NCI-H446 treated with DMSO at 0.1 percent for 48 hours (cell line): ENCODE measurements at regions not wholly inside any gene's neighbourhood (a gene's known extent, or its start where the extent isn't known, plus 50 kb on each side); places are given as distances from the start of the nearest gene placed in this dataset.

Source experiments
- DNase-seq: peaks from one replicate; lab custom pipeline; 2025; lab: John Stamatoyannopoulos, UW

DNA sequence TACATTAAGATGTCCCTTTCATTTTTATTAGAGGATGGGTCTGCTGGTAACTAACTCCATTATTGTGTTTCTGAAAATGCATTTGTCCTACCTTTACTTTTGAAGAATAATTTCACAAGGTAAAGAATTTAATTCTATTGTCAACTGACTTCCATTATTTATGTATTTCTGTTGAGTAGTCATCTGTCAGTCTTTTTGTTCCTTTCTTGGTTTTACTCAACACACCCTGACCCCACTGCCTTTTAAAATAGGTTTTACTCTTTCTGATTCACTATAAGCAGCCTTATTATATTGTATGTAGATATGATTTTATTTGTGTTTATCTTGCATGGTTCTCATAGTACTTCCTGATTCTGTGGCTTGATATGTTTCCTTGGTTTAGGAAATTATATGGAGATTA is 237.5 kb downstream of the TGFB2 start:
- no peak for DNase-seq

DNA sequence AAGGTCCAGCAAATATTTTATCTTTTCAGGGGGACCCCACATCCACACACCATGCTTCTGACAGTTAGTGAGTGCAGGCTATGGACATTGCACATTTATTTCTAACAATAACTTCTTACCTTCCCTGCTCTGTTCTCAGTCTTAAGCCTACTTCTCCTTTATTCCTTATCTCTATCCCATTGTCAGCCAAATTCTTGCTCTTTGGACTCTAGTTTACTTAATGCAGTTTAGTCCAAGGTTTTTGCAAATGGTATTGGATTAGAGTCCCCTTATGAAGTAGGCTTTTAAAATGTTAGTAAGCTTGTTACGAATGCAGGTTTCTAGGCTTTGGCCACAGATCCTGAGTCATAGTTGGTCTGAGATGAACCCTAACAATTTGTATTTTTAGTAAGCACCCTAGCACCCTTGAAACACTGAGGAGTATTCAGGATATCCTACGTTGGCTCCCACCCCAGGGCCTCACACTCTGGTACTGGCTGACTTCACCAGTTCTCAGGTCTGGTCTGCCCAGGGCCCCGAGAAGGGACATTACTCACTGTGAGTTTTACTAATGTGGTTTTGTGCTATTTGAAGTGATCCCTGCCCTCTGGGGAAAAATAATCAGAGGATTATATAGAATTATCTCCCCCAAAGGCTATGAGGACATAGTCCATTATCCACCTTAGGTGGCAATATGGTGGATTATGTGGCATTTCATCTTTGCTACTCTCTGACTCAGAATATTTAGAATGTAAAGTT is 239.5 kb downstream of the TGFB2 start:
- DNase-seq = no peak

DNA sequence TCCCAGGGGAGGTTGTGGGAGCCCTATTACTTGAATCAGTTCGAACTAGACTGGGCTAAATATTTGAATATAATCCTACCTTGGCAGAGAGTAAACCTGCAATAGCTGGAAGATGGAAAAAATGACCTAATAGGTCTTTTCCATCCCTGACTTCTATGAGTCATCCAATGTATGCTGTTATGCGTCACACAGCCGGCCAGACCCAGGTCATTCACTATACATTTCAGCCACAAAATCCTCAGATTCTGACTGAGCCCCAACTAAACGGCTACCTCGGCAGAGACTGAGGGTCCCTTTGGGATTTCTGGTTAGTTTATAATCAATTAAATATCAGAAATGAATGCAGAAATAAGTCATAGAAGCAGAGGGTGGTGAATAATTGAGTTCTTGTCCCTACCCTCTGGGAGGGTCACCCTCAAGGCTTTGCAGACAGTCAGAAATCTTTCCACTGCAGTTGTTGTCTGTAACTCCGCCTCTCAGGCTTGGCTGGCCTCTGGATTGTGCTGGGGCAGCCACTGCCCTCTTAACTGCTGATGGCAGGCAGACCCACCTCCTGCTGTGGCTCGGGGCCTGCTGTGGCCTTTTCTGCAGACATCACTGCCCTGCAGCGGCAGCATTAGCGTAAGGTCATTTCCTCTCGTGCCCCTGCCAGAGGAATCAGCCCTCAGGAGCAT is 240.5 kb downstream of the TGFB2 start:
- DNase-seq = no peak

DNA sequence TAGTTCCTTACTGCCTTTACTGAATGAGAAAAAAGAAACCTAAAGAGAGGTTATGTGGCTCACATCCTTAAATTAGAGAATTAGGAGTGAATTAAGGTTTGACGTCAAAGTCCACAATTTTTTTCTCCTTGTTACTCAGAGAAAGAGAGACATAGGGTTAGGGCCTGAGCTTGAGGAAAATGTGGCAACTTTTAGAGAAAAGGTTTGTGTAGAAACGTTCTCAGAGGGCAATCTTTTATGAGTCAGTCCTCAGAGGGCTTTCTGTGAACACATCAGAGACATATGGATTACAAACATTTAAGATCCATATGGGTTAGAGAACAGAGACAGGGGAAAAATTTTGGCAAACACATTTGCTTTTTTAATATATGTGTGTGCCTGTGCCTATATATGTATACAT is 242.8 kb downstream of the TGFB2 start:
- DNase-seq = no peak

DNA sequence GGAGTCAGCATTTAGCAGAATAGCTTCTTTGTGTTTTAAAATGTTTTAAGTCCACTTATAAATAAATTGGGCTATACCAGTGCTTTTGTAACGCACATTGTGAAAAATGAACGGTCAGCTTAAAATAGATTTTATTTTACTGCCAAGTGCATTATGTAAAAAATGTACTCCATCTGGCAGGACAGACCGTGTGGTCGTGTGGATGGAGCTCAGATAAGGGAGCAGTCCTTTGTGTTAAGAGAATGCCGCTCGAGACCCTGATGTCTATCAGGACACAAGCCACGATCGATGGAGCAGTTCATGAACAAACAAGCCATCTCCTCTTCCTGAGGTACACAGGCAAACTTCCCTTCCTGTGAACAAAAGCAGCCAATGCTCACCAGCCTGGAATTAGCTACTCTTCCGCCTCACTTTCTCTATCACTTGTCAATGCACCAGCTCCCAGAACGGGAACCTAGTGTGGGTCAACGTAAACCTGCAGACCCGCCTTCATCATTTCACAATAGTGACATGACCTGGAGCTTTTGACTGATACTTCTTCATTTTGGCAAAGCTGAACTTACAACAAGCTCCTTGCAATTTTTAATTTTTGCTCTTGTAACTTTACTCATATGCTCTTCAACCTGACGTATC is 243.5 kb downstream of the TGFB2 start:
- no peak for DNase-seq

DNA sequence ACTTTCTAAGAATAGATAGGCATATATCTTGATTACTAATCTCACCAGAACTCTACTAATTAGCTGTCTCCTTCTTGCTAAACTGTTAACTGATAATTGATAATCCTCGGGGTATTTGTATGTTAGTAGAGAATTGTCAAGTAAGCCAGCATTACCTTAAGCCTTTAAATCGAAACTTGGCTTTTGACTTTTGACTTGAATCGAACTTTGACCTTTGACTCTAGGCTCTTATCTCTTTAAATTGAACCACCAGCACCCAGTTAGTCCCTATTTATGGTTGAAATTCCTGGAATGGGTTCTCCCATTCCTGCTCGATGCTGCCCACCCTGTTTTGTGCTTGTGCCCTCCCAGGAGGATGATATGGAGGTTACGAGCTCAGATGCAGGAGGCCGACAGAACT is 244.4 kb downstream of the TGFB2 start:
- DNase-seq = no peak

DNA sequence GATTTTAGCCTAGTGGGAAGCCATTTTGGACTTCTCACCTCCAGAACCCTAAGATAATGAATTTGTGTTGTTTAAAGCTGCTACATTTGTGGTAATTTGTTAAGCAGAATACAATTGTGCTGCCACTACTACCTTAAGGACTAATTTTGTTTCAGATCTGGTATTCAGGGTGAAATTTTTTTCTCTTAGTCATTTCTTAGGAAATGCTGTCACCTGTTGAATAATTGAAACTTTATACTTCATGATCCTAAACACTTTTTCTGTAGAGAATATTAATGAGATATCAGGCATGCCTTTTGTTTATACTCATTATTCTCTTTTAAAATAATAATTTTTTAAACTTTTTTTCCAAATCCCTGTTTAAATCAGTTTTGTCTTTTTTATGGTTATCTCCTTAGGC is 246.8 kb downstream of the TGFB2 start:
- DNase-seq = no peak

DNA sequence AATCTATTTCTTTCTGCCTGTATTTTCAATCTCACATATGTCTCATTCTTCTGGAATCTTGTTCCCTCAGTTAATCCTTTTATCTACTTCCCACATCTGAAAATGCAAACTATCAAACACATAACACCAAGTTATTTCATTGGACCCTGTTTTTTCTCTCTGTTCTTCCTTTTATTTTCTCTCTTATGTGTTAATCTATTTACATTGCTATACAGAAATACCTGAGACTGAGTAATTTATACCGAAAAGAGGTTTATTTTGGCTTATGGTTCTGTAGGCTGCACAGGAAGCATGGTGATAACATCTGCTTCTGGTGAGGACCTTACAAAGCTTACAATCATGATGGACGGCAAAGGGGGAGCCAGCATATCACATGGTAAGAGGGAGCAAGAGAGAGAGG is 247.6 kb downstream of the TGFB2 start:
- DNase-seq = no peak

DNA sequence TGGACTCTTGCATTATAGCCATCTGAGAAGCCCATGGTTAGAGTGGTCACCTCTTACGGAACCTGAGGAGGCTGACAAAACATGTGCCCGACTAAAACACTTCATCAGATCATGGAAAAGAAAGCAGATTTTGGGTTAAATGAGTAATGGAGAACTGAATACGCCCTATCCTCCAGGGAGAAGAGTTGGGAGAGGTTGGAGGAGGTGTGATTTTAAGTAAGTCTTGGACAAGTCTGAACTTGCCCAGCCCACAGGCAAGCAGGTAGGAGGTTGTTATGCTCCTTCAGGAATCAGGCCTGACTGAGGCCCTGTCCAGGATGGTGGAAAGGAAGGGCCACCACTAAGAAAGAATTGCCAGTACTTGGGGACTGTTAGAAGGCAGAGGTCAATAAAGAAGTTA is 255.8 kb downstream of the TGFB2 start:
- DNase-seq = no peak

DNA sequence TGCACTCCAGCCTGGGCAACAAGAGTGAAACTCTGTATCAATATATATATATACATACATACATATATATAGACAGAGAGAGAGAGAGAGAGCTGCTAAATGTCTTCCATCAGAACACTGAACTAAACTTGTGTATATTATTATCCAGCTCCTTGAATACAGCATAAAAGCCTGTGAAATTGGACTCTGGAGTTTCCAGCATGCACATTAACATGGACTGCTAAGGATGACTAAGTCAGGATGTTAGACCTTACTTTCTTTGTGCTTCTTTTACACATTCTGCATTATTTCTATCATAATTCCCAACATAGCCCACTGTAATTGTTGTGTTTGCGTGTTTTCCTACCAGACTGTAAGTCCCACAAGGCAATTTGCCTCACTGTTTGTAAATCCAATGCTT is 259.1 kb downstream of the TGFB2 start:
- no peak for DNase-seq

DNA sequence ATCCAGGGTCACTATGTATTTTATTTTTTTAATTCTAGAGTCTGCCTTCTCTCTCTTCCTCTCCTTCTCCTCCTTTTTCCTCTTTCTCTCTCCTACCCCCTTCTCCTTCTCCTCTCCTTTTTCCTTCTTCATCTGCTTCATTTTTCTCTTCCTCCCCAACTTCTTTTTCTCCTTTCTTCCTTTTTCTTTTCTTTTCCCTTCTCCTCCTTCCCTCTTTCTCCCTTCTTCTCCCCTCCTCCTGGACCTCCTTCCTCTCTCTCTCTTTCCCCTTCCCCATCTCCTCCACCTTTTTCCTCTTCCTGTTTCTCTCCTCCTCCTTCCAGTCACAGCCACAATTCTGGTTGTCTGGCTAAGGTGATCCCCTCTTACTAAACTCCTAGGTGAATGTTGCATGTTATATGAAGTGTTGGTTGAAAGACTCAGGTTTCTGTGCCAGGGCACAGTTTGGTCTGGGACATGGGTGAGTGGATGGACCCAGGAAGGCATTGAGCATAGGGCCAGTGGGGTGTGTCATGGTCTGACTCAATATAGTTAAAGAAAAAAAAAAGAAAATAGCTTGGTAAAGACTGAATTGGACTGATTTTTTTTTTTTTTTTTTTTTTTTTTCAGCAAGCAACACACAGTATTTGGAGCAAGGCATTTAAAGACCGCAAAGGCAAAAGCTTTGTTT is 266.9 kb downstream of the TGFB2 start:
- DNase-seq = no peak

DNA sequence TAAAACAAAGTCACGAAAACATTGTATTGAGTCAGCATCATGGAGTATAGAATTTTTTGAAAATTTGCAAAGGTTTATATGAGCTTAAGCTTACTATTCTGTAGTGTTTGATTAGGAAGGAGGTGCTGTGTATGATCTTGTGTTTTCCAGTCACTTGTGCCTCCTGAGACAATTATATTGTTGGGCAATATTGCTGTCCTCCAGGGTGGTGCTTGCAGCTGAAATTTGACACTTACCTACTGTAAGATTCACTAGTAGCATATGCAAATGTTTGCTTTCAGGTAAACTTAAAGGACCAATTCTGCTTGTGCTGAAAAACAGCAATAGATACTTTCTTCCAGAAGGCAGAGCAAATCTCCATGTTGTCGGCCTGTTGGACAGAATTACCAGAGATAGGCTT is 268.0 kb downstream of the TGFB2 start:
- DNase-seq = no peak

DNA sequence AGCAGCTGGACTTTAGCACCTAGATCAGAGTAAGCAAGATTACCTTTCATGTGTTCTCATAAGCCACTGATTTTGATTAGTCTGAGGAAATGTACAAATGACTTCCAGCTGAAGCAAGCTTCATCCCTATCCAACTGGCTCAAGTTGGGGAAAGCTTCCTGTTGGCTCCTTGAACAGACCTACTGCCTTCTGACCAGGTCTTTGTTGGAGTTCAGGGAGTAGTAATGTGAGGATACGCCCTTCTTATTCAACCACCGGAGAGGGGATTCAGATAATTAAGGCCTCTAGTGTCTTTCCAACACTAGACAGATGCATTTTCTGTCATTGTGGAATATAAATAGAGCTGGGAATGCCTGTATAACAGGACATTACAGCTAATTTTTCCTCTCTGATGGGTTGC is 268.9 kb downstream of the TGFB2 start:
- no peak for DNase-seq

DNA sequence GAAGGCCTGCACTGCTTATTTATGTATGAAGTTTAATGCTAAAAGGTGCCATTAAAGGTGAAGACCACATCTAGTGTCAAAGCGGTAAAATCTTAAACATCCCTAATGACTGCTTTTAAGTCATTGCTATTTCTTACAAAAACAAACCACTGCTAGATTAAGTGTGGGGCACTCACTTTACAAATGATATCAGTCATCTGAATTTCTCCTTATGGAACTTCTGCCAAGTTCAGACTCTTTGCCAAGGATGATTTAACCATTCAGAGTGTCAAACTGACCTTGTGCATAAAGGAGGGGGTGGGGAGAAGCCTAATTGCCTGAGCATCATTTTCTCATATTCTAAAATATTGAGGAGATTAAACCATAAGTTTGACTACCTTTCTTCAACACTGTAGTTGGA is 271.5 kb downstream of the TGFB2 start:
- DNase-seq = no peak

DNA sequence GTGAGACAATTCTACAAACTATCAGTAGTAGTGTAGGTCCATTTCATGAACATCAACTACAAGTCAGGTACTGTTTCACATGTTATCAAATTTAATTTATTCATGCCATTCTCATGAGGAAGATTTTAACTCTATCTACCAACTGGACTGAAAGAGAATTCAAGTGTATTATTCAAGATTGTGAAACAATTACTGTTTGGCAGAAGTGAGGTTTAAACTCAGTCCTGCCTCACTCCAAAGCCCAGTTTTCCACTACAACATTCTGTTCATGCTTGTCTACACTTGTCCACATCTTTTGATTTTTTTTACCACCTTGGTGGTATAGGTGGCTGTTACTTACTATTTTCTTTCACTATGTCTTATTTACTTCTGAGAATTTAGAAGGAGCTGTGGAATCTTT is 272.9 kb downstream of the TGFB2 start:
- DNase-seq = no peak

DNA sequence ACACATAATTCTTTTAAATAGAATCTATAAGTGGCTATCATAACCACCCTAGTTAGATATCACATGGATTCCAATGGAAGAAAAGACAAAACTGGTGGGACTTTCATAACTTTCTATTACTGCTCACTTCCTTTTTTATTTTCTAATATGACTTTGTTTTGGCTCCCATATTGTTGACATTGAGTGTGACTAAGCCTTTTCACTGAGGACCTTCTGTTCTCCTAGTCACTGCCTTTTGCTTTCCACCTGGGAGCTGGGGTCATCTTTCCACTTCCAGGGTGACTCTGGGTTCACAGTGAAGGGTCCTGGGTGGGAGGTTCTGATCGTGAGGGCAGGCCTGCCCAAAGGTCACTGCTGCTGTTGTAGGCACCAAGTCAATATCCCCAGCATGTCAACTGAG is 275.8 kb downstream of the TGFB2 start:
- DNase-seq = no peak

DNA sequence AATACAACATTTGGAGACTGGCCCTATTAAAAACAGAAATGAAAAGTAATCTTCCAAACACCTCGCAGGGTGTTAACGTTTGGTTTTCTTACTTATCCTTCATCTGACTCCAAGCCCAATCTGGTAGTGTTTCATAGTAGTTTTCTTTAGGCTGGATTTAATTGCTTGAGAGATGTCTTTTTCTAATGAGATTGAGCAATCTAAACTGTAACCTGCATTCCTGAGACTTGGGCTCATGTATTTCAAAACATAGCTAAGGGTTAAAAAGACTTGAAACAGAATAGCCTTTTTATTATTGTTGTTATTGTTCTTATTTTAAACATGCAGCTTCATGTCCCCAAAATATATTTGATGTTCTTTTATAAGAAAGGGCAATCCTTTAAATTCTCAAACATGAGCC is 278.9 kb downstream of the TGFB2 start:
- no peak for DNase-seq

DNA sequence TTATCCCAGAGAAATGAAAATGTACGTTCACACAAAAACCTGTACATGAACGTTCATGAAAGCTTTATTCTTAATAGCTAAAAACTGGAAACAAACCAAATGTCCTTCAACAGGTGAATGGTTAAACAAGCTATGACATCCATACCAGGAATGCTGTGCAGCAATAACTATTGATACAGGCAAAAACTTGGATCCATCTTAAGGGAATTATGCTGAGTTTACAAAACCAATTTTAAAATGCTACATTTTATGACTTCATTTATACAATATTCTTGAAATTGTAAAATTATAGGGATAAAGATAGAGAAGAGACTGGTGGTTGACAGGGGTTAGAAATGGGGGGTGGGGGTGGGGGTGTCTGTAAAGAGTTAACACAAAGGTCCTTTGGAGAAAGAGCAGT is 280.3 kb downstream of the TGFB2 start:
- no peak for DNase-seq

DNA sequence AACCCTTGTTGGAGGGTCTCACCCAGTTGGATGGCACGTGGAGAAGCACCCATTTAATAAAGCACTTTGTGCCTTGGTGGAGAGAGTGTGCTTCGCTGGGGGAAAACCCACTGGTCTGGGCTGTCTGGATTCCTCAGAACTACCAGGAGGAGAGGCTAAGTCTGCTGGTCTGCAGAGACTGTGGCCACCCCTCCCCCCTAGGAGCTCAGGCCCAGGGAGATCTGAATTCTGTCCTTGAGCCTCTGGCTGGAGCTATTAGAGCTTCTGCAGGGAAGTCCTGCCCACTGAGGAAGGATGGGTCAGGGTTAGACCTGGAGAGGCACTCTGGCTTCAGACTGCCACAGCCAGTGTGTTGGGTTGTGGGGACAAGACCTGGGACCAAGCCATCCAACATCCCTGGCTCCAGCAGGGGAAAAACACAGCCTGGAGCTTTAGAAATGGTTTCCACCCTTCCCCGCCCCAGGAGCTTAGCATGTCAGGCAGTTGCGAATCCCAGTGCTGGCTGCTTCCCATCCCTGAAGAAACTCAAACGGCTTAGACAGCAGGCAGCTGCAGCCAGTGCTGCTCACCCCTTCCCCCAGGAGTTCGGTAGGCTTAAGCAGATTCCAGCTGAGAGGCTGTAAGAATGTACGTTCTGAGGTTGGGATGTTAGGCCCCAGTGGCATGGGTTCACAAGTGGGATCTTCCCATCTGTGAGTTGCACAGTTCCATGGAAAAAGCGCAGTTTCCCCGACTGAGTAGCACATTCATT is 288.3 kb downstream of the TGFB2 start:
- DNase-seq = no peak

DNA sequence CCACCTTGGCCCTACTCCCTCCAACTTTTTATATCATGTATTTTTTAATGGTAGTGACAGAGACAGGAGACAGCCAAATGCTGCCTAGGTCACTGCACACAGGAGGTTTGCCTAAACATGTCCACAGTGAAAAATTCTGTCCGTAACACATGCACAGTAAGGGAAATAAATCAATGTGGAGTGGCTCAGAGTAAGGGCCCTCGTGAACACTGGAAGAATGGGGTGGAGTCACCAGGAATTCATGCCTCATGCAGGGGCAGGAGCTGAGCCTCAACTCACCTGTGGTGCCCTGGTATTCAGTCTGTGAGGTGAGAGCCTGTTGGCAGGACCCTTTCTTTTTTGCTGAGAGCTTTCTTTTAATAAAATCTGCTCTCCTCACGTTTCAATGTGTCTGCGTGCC is 289.1 kb downstream of the TGFB2 start:
- no peak for DNase-seq

DNA sequence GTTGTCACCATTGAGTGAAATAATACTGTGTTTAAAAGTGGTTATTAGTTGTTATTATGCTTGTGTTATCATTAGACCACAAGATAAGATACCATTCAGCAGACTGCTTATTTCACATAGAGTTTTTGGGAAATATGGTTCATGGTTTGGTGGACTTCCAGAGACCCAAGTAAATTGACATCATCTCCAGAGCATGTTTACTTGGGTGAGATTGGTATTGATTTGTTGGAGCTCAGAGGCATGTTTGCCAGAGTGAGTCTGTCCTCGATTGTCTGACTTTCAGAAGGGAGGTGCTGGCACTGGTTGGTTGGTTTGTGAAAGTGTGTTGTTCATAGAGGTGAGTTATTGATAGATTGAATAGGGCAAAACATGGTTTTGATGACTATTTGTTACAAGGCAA is 291.4 kb downstream of the TGFB2 start:
- DNase-seq = no peak

DNA sequence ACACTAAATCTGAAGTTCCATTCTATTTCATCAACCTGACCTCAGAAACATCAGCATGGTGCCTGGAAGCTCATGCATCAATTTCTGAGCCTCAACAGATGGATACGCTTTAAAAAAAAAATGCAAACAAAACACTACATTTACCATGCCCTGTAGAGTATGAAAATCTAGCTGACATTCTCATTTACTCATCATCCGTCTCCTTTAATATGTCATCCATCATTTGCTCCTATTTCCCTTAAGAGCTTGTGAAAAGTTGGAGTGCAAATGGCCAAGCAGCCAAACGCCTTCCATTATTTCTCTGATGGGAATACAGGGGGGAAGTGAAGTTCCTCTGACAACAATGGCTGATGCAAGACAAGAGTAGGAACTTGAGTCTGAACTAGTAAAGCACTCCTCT is 295.0 kb downstream of the TGFB2 start:
- no peak for DNase-seq
